Liver (tissue), 8 donors: ENCODE measurements at regions not wholly inside any gene's neighbourhood (a gene's known extent, or its start where the extent isn't known, plus 50 kb on each side); places are given as distances from the start of the nearest gene placed in this dataset.

Experiments
- DNase-seq: peaks from one replicate; pipeline ENCODE4 v3.0.0-alpha.2; 2017; ENCODE audit warnings: low spot score
- H3K27ac ChIP-seq, 2 donors: one replicate each; pipeline ENCODE4 v1.7.0; 2013; ENCODE audit warnings: inconsistent platforms in 2 of 2, low read length in 2 of 2, control low read depth in 1 of 2, low read depth in 1 of 2, mild to moderate bottlenecking in 1 of 2
- H3K27me3 ChIP-seq, 4 donors: one replicate each; pipeline versions ENCODE4 v1.6.1 to v1.7.0; 2013; ENCODE audit warnings: low read length in 3 of 4, inconsistent platforms in 1 of 4, mild to moderate bottlenecking in 1 of 4, moderate library complexity in 1 of 4; ENCODE audit not compliant: control insufficient read depth in 4 of 4, insufficient read depth in 4 of 4
- H3K36me3 ChIP-seq, 4 donors: one replicate each; pipeline versions ENCODE4 v1.6.1 to v1.7.0; 2013; ENCODE audit warnings: low read length in 3 of 4, mild to moderate bottlenecking in 3 of 4, low read depth in 1 of 4, moderate library complexity in 1 of 4; ENCODE audit not compliant: control insufficient read depth in 4 of 4, insufficient read depth in 3 of 4
- H3K4me1 ChIP-seq, 4 donors: one replicate each; pipeline versions ENCODE4 v1.6.1 to v1.7.0; 2013; ENCODE audit warnings: low read length in 3 of 4, mild to moderate bottlenecking in 3 of 4, moderate library complexity in 1 of 4; ENCODE audit not compliant: control insufficient read depth in 4 of 4, insufficient read depth in 4 of 4
- H3K4me3 ChIP-seq, 3 donors: one replicate each; pipeline versions ENCODE4 v1.6.1 to v1.7.0; 2013; ENCODE audit warnings: low read length in 3 of 3, control low read depth in 1 of 3, low read depth in 1 of 3, mild to moderate bottlenecking in 1 of 3
- H3K9ac ChIP-seq, 2 donors: one replicate each; pipeline ENCODE4 v1.7.0; 2013; ENCODE audit warnings: low read length in 2 of 2, mild to moderate bottlenecking in 2 of 2, moderate library complexity in 2 of 2, control low read depth in 1 of 2, low read depth in 1 of 2
- H3K9me3 ChIP-seq, 4 donors: one replicate each; pipeline versions ENCODE4 v1.6.1 to v1.7.0; 2013; ENCODE audit warnings: low read length in 3 of 4; ENCODE audit not compliant: control insufficient read depth in 4 of 4
- EGR1 ChIP-seq, 2 donors: IDR thresholded peaks; 2 replicates each; pipeline ENCODE4 v1.6.1; 2016 to 2018; ENCODE audit warnings: antibody characterized with exemption in 2 of 2, low read depth in 2 of 2
- FOXA1 ChIP-seq: IDR thresholded peaks from 2 replicates; pipeline ENCODE4 v1.6.1; 2016; ENCODE audit warnings: antibody characterized with exemption
- FOXA2 ChIP-seq: IDR thresholded peaks from 2 replicates; pipeline ENCODE4 v1.6.1; 2016; ENCODE audit warnings: antibody characterized with exemption
- GABPA ChIP-seq, 2 donors: IDR thresholded peaks in 1 of 2; conservative IDR thresholded peaks in 1 of 2; 2 replicates each; pipeline ENCODE4 v1.6.1; 2016; ENCODE audit warnings: antibody characterized with exemption in 2 of 2, mild to moderate bottlenecking in 1 of 2, moderate library complexity in 1 of 2
- JUND ChIP-seq, 2 donors: IDR thresholded peaks; 2 replicates each; pipeline ENCODE4 v1.6.1; 2016; ENCODE audit warnings: antibody characterized with exemption in 2 of 2
- NR2F2 ChIP-seq: IDR thresholded peaks from 2 replicates; pipeline ENCODE4 v1.6.1; 2016; ENCODE audit warnings: antibody characterized with exemption
- RAD21 ChIP-seq, 2 donors: IDR thresholded peaks; 2 replicates each; pipeline ENCODE4 v1.6.1; 2016; ENCODE audit warnings: antibody characterized with exemption in 2 of 2, mild to moderate bottlenecking in 2 of 2
- RXRA ChIP-seq, 2 donors: IDR thresholded peaks; 2 replicates each; pipeline ENCODE4 v1.6.1; 2017 to 2018; ENCODE audit warnings: antibody characterized with exemption in 2 of 2, mild to moderate bottlenecking in 1 of 2
- SP1 ChIP-seq: IDR thresholded peaks from 2 replicates; pipeline ENCODE4 v1.6.1; 2018; ENCODE audit warnings: antibody characterized with exemption, mild to moderate bottlenecking
- TAF1 ChIP-seq: conservative IDR thresholded peaks from 2 replicates; pipeline ENCODE4 v1.6.1; 2016; ENCODE audit warnings: antibody characterized with exemption, mild to moderate bottlenecking
- YY1 ChIP-seq: IDR thresholded peaks from 2 replicates; pipeline ENCODE4 v1.6.1; 2016; ENCODE audit warnings: antibody characterized with exemption, mild to moderate bottlenecking
- WGBS: extraction: QIAGEN DNeasy Blood & Tissue Kit; methylation state at CpG from one replicate; pipeline ENCODE4 v1.1.7; 2013; 5-methylcytosine and 5-hydroxymethylcytosine counted together
- TF ChIP-seq, protein P1 (sequence below): IDR thresholded peaks from 2 replicates; pipeline ENCODE4 v1.6.1; 2016; ENCODE audit warnings: antibody characterized with exemption
- TF ChIP-seq, protein P2 (sequence below): IDR thresholded peaks from 2 replicates; pipeline ENCODE4 v1.6.1; 2016; ENCODE audit warnings: antibody characterized with exemption, mild to moderate bottlenecking
- TF ChIP-seq, protein P3 (sequence below): fragments of 150-350 bp; IDR thresholded peaks from 2 replicates; pipeline ENCODE4 v1.5.1; 2017; ENCODE audit warnings: improper control_type of control experiment, low read depth, low read length; ENCODE audit not compliant: missing input control
- donor health status: healthy.
- donor health status: healthy.
- donor health status: healthy.
- donor health status: healthy.
- donor health status: healthy.

DNA sequence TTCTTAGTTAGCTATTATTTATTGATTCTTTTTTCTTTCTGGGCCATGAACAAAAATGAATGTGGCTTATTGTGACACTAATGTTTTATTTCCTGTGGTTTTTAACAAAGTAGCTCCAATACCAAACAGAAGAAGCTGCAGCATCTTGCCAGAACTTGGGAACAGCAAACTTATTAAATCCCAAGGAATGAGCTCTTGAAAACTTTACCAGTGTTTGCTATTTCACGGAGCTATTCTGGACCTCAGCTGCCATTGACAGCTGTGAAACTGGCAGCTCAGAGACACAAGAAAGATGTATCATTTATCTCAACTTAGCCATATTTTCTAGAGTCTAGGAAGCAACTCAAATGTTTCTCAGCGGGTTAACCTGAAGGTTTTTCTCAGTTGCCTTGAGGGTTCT, 91.0 kb upstream of the NEUROD1 start:
- Histone ChIP-seq H3K4me1 (no peaks in the 10 kb centered on the region), H3K4me3 (no peak overlapping the region), H3K9me3 (no peaks in the 10 kb centered on the region), H3K36me3 (no peaks in the 10 kb centered on the region), H3K9ac (no peak overlapping the region), H3K27ac (no peak overlapping the region), H3K27me3 (no peaks in the 10 kb centered on the region)
- WGBS = 81% methylated on average over 2 of the region's 2 CpGs
- TF ChIP-seq YY1 = no peak
- no peak for TF ChIP-seq NR2F2
- TF ChIP-seq SP1 = no peak
- TF ChIP-seq FOXA1 = no peak
- no peak for TF ChIP-seq EGR1 (IDR thresholded peaks at IDR 0.05; ENCODE audit: low read depth in 2 of 2)
- TF ChIP-seq, protein P1, sequence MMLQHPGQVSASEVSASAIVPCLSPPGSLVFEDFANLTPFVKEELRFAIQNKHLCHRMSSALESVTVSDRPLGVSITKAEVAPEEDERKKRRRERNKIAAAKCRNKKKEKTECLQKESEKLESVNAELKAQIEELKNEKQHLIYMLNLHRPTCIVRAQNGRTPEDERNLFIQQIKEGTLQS = no peak
- TF ChIP-seq, protein P2, sequence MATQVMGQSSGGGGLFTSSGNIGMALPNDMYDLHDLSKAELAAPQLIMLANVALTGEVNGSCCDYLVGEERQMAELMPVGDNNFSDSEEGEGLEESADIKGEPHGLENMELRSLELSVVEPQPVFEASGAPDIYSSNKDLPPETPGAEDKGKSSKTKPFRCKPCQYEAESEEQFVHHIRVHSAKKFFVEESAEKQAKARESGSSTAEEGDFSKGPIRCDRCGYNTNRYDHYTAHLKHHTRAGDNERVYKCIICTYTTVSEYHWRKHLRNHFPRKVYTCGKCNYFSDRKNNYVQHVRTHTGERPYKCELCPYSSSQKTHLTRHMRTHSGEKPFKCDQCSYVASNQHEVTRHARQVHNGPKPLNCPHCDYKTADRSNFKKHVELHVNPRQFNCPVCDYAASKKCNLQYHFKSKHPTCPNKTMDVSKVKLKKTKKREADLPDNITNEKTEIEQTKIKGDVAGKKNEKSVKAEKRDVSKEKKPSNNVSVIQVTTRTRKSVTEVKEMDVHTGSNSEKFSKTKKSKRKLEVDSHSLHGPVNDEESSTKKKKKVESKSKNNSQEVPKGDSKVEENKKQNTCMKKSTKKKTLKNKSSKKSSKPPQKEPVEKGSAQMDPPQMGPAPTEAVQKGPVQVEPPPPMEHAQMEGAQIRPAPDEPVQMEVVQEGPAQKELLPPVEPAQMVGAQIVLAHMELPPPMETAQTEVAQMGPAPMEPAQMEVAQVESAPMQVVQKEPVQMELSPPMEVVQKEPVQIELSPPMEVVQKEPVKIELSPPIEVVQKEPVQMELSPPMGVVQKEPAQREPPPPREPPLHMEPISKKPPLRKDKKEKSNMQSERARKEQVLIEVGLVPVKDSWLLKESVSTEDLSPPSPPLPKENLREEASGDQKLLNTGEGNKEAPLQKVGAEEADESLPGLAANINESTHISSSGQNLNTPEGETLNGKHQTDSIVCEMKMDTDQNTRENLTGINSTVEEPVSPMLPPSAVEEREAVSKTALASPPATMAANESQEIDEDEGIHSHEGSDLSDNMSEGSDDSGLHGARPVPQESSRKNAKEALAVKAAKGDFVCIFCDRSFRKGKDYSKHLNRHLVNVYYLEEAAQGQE = no peak
- TF ChIP-seq, protein P3, sequence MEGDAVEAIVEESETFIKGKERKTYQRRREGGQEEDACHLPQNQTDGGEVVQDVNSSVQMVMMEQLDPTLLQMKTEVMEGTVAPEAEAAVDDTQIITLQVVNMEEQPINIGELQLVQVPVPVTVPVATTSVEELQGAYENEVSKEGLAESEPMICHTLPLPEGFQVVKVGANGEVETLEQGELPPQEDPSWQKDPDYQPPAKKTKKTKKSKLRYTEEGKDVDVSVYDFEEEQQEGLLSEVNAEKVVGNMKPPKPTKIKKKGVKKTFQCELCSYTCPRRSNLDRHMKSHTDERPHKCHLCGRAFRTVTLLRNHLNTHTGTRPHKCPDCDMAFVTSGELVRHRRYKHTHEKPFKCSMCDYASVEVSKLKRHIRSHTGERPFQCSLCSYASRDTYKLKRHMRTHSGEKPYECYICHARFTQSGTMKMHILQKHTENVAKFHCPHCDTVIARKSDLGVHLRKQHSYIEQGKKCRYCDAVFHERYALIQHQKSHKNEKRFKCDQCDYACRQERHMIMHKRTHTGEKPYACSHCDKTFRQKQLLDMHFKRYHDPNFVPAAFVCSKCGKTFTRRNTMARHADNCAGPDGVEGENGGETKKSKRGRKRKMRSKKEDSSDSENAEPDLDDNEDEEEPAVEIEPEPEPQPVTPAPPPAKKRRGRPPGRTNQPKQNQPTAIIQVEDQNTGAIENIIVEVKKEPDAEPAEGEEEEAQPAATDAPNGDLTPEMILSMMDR = no peak
- TF ChIP-seq TAF1 = no peak
- TF ChIP-seq GABPA (IDR thresholded peaks at IDR 0.05 in 1 of 2, conservative IDR thresholded peaks at IDR 0.05 in 1 of 2) = no peak
- no peak for TF ChIP-seq JUND (IDR thresholded peaks at IDR 0.05)
- DNase-seq = no peak

DNA sequence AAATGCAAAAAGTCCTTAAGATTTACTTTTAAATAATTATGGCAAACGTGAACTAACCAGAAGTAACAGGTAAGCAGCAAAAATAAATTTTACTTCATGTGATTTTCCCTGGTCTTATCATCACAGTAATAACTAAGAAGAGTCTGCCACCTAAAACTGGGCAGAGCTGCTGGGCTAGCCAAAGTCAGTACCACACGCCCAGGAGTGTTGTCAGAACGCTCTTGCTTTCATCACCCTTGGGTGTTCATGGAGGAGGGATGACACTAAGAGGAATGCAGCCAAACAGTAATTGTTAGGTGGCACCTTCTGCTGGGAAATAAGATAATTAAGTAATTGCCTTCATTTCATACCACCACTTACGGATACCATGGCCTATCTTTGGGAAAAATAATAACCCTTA, 92.0 kb upstream of the NEUROD1 start:
- WGBS = 93% methylated on average over 4 of the region's 4 CpGs
- no peak for DNase-seq
- Histone ChIP-seq H3K9ac (no peak overlapping the region), H3K9me3 (no peaks in the 10 kb centered on the region), H3K36me3 (no peaks in the 10 kb centered on the region), H3K27me3 (no peaks in the 10 kb centered on the region), H3K4me1 (no peaks in the 10 kb centered on the region), H3K4me3 (no peak overlapping the region), H3K27ac (no peak overlapping the region)
- TF ChIP-seq EGR1 (IDR thresholded peaks at IDR 0.05; ENCODE audit: low read depth in 2 of 2) = no peak
- TF ChIP-seq TAF1 = no peak
- TF ChIP-seq FOXA2 = no peak
- no peak for TF ChIP-seq JUND (IDR thresholded peaks at IDR 0.05)
- TF ChIP-seq, protein P2 = no peak
- TF ChIP-seq RXRA (IDR thresholded peaks at IDR 0.05) = no peak
- TF ChIP-seq FOXA1 = no peak
- no peak for TF ChIP-seq RAD21 (IDR thresholded peaks at IDR 0.05)
- TF ChIP-seq NR2F2 = no peak
- TF ChIP-seq SP1 = no peak
